Neutrophil (primary cell): ENCODE measurements at regions not wholly inside any gene's neighbourhood (a gene's known extent, or its start where the extent isn't known, plus 50 kb on each side); places are given as distances from the start of the nearest gene placed in this dataset.

Source experiments
- H3K27ac ChIP-seq: fragments of 200-600 bp; sonication (generic); 2 replicates; pipeline ENCODE4 v1.5.1; 2016; ENCODE audit warnings: mild to moderate bottlenecking, moderate library complexity
- H3K27me3 ChIP-seq: fragments of 200-600 bp; sonication (generic); 2 replicates; pipeline ENCODE4 v1.6.0; 2016; ENCODE audit warnings: mild to moderate bottlenecking
- H3K36me3 ChIP-seq: fragments of 200-600 bp; sonication (generic); 2 replicates; pipeline ENCODE4 v1.5.1; 2017
- H3K4me1 ChIP-seq, 2 experiments: fragments of 200-600 bp in 1 of 2; sonication (generic) in 1 of 2; 1 replicate in 1 of 2; 2 replicates in 1 of 2; pipeline versions ENCODE4 v1.5.1 to v1.6.1; 2013 to 2016; ENCODE audit warnings: low read depth in 1 of 2, low read length in 1 of 2, mild to moderate bottlenecking in 1 of 2, moderate library complexity in 1 of 2; ENCODE audit not compliant: control insufficient read depth in 1 of 2, insufficient read depth in 1 of 2
- H3K4me3 ChIP-seq, 2 experiments: fragments of 200-600 bp in 1 of 2; sonication (generic) in 1 of 2; 1 replicate in 1 of 2; 2 replicates in 1 of 2; pipeline ENCODE4 v1.5.1; 2013 to 2016; ENCODE audit warnings: low read depth in 1 of 2, low read length in 1 of 2, mild to moderate bottlenecking in 1 of 2, moderate library complexity in 1 of 2
- H3K9me3 ChIP-seq: fragments of 200-600 bp; sonication (generic); 2 replicates; pipeline ENCODE4 v1.5.1; 2016
- CTCF ChIP-seq: fragments of 200-600 bp; sonication (generic); IDR thresholded peaks from 2 replicates; pipeline ENCODE4 v1.5.1; 2016; ENCODE audit warnings: antibody characterized with exemption

- peaks cover 4% of the 10 kb centered on the region for H3K27me3 ChIP-seq
- H3K9me3 ChIP-seq: no peaks in the 10 kb centered on the region
- H3K27ac ChIP-seq: no peak overlapping the region
- no peak for TF ChIP-seq CTCF
- no peaks in the 10 kb centered on the region for H3K36me3 ChIP-seq
- H3K4me3 ChIP-seq: no peak overlapping the region
- peaks cover 3 to 7% of the 10 kb centered on the region in 2 experiments for H3K4me1 ChIP-seq
Measured at GRCh38 chr1:204802401-204803175, 68.1 kb upstream of the NFASC start.

- H3K27me3 ChIP-seq: peaks cover 4% of the 10 kb centered on the region
- H3K4me3 ChIP-seq: no peak overlapping the region
- H3K27ac ChIP-seq: no peak overlapping the region
- H3K9me3 ChIP-seq: no peaks in the 10 kb centered on the region
- H3K36me3 ChIP-seq: no peaks in the 10 kb centered on the region
- H3K4me1 ChIP-seq: peaks cover 3 to 7% of the 10 kb centered on the region in 2 experiments
- no peak for TF ChIP-seq CTCF
Measured at GRCh38 chr1:204803607-204804006, 67.1 kb upstream of the NFASC start.

DNA sequence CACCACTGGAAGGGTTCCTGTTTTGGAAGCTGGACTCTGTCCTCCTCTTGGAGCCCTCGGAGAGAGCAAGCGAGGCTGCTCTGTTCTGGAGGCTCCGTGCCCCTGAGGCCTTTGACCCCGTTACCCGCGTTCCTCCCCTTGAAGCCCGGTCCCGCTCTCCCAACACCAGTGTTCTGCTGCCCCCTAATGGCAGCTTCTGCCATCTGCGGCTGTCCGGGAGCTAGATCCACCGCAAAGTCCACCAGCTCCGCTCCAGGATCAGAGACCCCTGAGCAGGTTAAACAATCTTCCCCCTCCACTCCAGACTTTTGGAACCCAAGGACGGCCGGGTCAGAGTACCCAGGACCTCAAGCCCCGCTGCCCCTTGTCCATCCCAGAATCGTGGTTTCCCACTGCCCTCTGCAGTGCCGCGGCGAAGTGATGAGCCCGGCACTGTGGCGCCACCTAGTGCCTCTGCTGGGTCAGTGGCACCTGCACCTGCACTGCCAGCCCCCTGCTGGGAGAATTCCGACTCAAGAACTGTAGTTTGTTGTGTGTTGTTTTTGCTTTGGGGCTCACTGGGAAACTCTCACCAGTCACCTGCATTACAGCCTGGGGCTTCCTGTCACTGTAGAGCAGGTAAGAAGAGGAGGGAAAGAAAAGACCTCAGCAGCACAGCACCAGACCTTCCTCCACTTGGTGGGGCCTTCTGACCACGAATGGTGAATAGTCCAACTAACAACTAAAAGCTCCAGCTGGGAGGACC is 63.5 kb upstream of the NFASC start:
- Histone ChIP-seq H3K36me3 (no peaks in the 10 kb centered on the region), H3K4me3 (peak overlapping the region; percentile 47 to 53), H3K27ac (no peak overlapping the region), H3K4me1 (peaks cover 3 to 7% of the 10 kb centered on the region in 2 experiments), H3K9me3 (no peaks in the 10 kb centered on the region), H3K27me3 (no peaks in the 10 kb centered on the region)
- TF ChIP-seq CTCF: peak; percentile 62

DNA sequence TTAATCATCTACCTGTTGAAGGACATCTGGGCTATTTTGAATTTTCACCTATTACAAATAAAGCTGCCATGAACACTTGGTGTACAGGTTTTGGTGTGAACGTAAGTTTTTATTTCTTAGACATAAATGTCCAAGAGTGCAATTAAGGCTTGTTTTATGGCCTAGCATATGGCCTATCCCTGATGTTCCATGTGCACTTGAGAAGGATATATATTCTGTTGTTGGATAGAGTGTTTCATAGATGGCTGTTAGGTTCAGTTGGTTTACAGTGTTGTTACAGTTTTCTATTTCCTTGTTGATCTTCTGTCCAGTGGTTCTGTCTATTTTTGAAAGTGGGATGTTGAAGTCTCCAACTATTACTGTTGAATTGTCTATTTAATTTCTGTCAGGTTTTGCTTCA is 61.2 kb upstream of the NFASC start:
- Histone ChIP-seq H3K27ac (no peak overlapping the region), H3K27me3 (peaks cover 13% of the 10 kb centered on the region), H3K36me3 (no peaks in the 10 kb centered on the region), H3K4me1 (peaks cover 3 to 7% of the 10 kb centered on the region in 2 experiments), H3K9me3 (no peaks in the 10 kb centered on the region), H3K4me3 (no peak overlapping the region)
- no peak for TF ChIP-seq CTCF

DNA sequence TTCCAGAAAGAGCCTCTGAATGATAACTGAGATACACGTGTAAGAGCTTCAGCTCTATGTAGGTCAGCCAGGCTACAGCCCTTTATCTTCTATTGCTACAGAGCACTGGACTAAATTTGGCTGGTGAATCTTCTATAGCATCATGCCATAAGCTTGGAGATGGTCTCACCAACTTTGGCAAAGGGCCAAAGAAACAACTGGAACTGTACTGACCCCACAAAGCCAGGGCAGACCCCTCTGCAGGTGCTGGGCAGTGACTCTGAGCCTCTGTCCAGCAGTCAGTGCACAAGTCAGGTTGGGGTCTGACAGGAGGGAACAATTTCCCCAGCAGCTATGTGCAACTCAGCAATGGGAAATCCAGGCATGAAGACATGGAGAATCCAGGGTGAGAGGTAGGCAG is 57.8 kb upstream of the NFASC start:
- H3K4me3 ChIP-seq: no peak overlapping the region
- no peak for TF ChIP-seq CTCF
- peaks cover 46% of the 10 kb centered on the region for H3K27me3 ChIP-seq
- no peak overlapping the region for H3K27ac ChIP-seq
- no peaks in the 10 kb centered on the region for H3K9me3 ChIP-seq
- H3K36me3 ChIP-seq: no peaks in the 10 kb centered on the region
- H3K4me1 ChIP-seq: no peaks in the 10 kb centered on the region
